ENCODE measurements at regions not wholly inside any gene's neighbourhood (a gene's known extent, or its start where the extent isn't known, plus 50 kb on each side); places are given as distances from the start of the nearest gene placed in this dataset.
"Not testable (repeated sequence)": the region's sequence is repeated elsewhere in the genome, so short reads cannot be mapped to it uniquely, and the experiment has no call there.

- Mint-ChIP-seq H3K27ac (no peak overlapping the region), H3K4me1 (ENCODE audit: low read depth) (no peaks in the 10 kb centered on the region), H3K36me3 (ENCODE audit: insufficient read depth) (no peaks in the 10 kb centered on the region), H3K9me3 (ENCODE audit: low read depth) (no peaks in the 10 kb centered on the region), H3K27me3 (no peaks in the 10 kb centered on the region), H3K4me3 (ENCODE audit: low read depth) (no peak overlapping the region)
- no peak for TF ChIP-seq CTCF (IDR thresholded peaks at IDR 0.05; ENCODE audit: unreplicated experiment)
- DNase-seq (ENCODE audit: low spot score, unreplicated experiment): no peak
Measured at GRCh38 chr1:199029855-199030254, 391.0 kb downstream of the PTPRC start.

GRCh38 chr1:199030541-199030940, 391.7 kb downstream of the PTPRC start:
- not testable (repeated sequence) for H3K4me1 Mint-ChIP-seq (ENCODE audit: low read depth); DNase-seq (ENCODE audit: low spot score, unreplicated experiment); H3K4me3 Mint-ChIP-seq (ENCODE audit: low read depth); H3K36me3 Mint-ChIP-seq (ENCODE audit: insufficient read depth); H3K9me3 Mint-ChIP-seq (ENCODE audit: low read depth); H3K27ac Mint-ChIP-seq; H3K27me3 Mint-ChIP-seq

GRCh38 chr1:199031170-199031569, 392.3 kb downstream of the PTPRC start:
- not testable (repeated sequence) for H3K27ac Mint-ChIP-seq; H3K36me3 Mint-ChIP-seq (ENCODE audit: insufficient read depth)

GRCh38 chr1:199032479-199032878, 393.6 kb downstream of the PTPRC start:
- DNase-seq (ENCODE audit: low spot score, unreplicated experiment); H3K27ac Mint-ChIP-seq; H3K36me3 Mint-ChIP-seq (ENCODE audit: insufficient read depth); H3K4me1 Mint-ChIP-seq (ENCODE audit: low read depth); H3K9me3 Mint-ChIP-seq (ENCODE audit: low read depth); H3K4me3 Mint-ChIP-seq (ENCODE audit: low read depth); H3K27me3 Mint-ChIP-seq: not testable (repeated sequence)

More at GRCh38 chr1:199031170-199031569, 392.3 kb downstream of the PTPRC start:
- H3K4me3 Mint-ChIP-seq (ENCODE audit: low read depth); DNase-seq (ENCODE audit: low spot score, unreplicated experiment); H3K9me3 Mint-ChIP-seq (ENCODE audit: low read depth); H3K27me3 Mint-ChIP-seq; H3K4me1 Mint-ChIP-seq (ENCODE audit: low read depth): not testable (repeated sequence)

GRCh38 chr1:199033661-199034060, 394.8 kb downstream of the PTPRC start:
- no peak overlapping the region for H3K27ac Mint-ChIP-seq
- H3K4me3 Mint-ChIP-seq (ENCODE audit: low read depth): no peak overlapping the region
- no peaks in the 10 kb centered on the region for H3K27me3 Mint-ChIP-seq
- H3K36me3 Mint-ChIP-seq (ENCODE audit: insufficient read depth): no peaks in the 10 kb centered on the region
- no peak for DNase-seq (ENCODE audit: low spot score, unreplicated experiment)
- no peaks in the 10 kb centered on the region for H3K9me3 Mint-ChIP-seq (ENCODE audit: low read depth)
- H3K4me1 Mint-ChIP-seq (ENCODE audit: low read depth): no peaks in the 10 kb centered on the region
- TF ChIP-seq CTCF (IDR thresholded peaks at IDR 0.05; ENCODE audit: unreplicated experiment): no peak

- peaks cover 12% of the 10 kb centered on the region for H3K4me1 Mint-ChIP-seq (ENCODE audit: low read depth)
Measured at GRCh38 chr1:199038156-199038555, 399.3 kb downstream of the PTPRC start.

More at GRCh38 chr1:199038156-199038555, 399.3 kb downstream of the PTPRC start:
- H3K9me3 Mint-ChIP-seq (ENCODE audit: low read depth): no peaks in the 10 kb centered on the region
- no peak for DNase-seq (ENCODE audit: low spot score, unreplicated experiment)
- H3K27me3 Mint-ChIP-seq: no peaks in the 10 kb centered on the region
- no peak for TF ChIP-seq CTCF (IDR thresholded peaks at IDR 0.05; ENCODE audit: unreplicated experiment)
- H3K4me3 Mint-ChIP-seq (ENCODE audit: low read depth): no peak overlapping the region
- H3K27ac Mint-ChIP-seq: no peak overlapping the region
- no peaks in the 10 kb centered on the region for H3K36me3 Mint-ChIP-seq (ENCODE audit: insufficient read depth)
